MM.1S (cell line): ENCODE measurements at regions not wholly inside any gene's neighbourhood (a gene's known extent, or its start where the extent isn't known, plus 50 kb on each side); places are given as distances from the start of the nearest gene placed in this dataset.

Experiments used
- DNase-seq: peaks from one replicate; pipeline ENCODE4 v3.0.0-alpha.2; 2015
- H2AFZ ChIP-seq: fragments of 300-600 bp; sonication (generic); 2 replicates; pipeline ENCODE4 v1.6.0; 2016; ENCODE audit warnings: antibody characterized with exemption, low read length
- H3F3A ChIP-seq: fragments of 300-600 bp; sonication (generic); 2 replicates; pipeline ENCODE4 v1.6.1; 2016; ENCODE audit warnings: mild to moderate bottlenecking, antibody characterized with exemption, low read length, moderate library complexity, mixed read lengths; ENCODE audit not compliant: insufficient read depth
- H3K27ac ChIP-seq: fragments of 300-600 bp; sonication (generic); 2 replicates; pipeline ENCODE4 v1.5.1; 2016; ENCODE audit warnings: mild to moderate bottlenecking, low read length
- H3K27me3 ChIP-seq: fragments of 300-600 bp; sonication (generic); replicated peaks from 2 replicates; pipeline ENCODE4 v1.6.0; 2016; ENCODE audit warnings: low read length; ENCODE audit not compliant: insufficient read depth
- H3K36me3 ChIP-seq: fragments of 300-600 bp; sonication (generic); replicated peaks from 2 replicates; pipeline ENCODE4 v1.6.1; 2016; ENCODE audit warnings: mild to moderate bottlenecking, low read length, mixed read lengths; ENCODE audit not compliant: insufficient read depth
- H3K4me1 ChIP-seq: fragments of 300-600 bp; sonication (generic); 2 replicates; pipeline ENCODE4 v1.6.1; 2016; ENCODE audit warnings: low read length, mixed read lengths
- H3K4me2 ChIP-seq: fragments of 300-600 bp; sonication (generic); 2 replicates; pipeline ENCODE4 v1.6.0; 2016; ENCODE audit warnings: low read depth, low read length
- H3K4me3 ChIP-seq: fragments of 300-600 bp; sonication (generic); 2 replicates; pipeline ENCODE4 v1.5.1; 2016; ENCODE audit warnings: low read length, mixed read lengths
- H3K79me2 ChIP-seq: fragments of 300-600 bp; sonication (generic); 2 replicates; pipeline ENCODE4 v1.6.1; 2016; ENCODE audit warnings: mixed run types, low read length, mixed read lengths
- H3K9ac ChIP-seq: fragments of 300-600 bp; sonication (generic); 2 replicates; pipeline ENCODE4 v1.6.1; 2016; ENCODE audit warnings: low read length, mixed read lengths
- H3K9me2 ChIP-seq: fragments of 300-600 bp; sonication (generic); replicated peaks from 2 replicates; pipeline ENCODE4 v1.6.1; 2016; ENCODE audit warnings: mild to moderate bottlenecking, low read length, mixed read lengths; ENCODE audit not compliant: insufficient read depth
- H3K9me3 ChIP-seq: fragments of 300-600 bp; sonication (generic); replicated peaks from 2 replicates; pipeline ENCODE4 v1.6.1; 2016; ENCODE audit warnings: mild to moderate bottlenecking, low read length, mixed read lengths; ENCODE audit not compliant: insufficient read depth
- H4K20me1 ChIP-seq: fragments of 300-600 bp; sonication (generic); 2 replicates; pipeline ENCODE4 v1.6.1; 2016; ENCODE audit warnings: mild to moderate bottlenecking, low read length, moderate library complexity, mixed read lengths; ENCODE audit not compliant: insufficient read depth
- CTCF ChIP-seq: fragments of 300-600 bp; sonication (generic); IDR thresholded peaks from 2 replicates; pipeline ENCODE4 v1.5.1; 2016; ENCODE audit warnings: antibody characterized with exemption, low read length, mixed read lengths
- EZH2 ChIP-seq: fragments of 300-600 bp; sonication (generic); optimal IDR thresholded peaks from 2 replicates; pipeline ENCODE3; 2017; ENCODE audit warnings: low read depth, mild to moderate bottlenecking, antibody characterized with exemption, low read length, mixed read lengths
- EZH2phosphoT487 ChIP-seq: fragments of 300-600 bp; sonication (generic); IDR thresholded peaks from 2 replicates; pipeline ENCODE4 v1.6.1; 2018; ENCODE audit warnings: antibody characterized with exemption, low read length

- H2AFZ ChIP-seq, result no peak overlapping the region
These were observed 334.5 kb upstream of the SEL1L start for GRCh38 chr14:81868172-81868571.

GRCh38 chr14:81871706-81872105 is 338.1 kb upstream of the SEL1L start:
- H3F3A ChIP-seq, result no peaks in the 10 kb centered on the region
- H4K20me1 ChIP-seq, result no peaks in the 10 kb centered on the region
- H3K4me1 ChIP-seq, result no peaks in the 10 kb centered on the region
- no peak overlapping the region for H3K4me3 ChIP-seq
- DNase-seq, result no peak
- no peak overlapping the region for H3K4me2 ChIP-seq
- H3K9me2 ChIP-seq, result no peaks in the 10 kb centered on the region
- H3K36me3 ChIP-seq, result no peaks in the 10 kb centered on the region
- no peaks in the 10 kb centered on the region for H3K9me3 ChIP-seq
- no peak overlapping the region for H2AFZ ChIP-seq
- H3K27me3 ChIP-seq, result no peaks in the 10 kb centered on the region
- no peak overlapping the region for H3K27ac ChIP-seq
- H3K9ac ChIP-seq, result no peak overlapping the region
- TF ChIP-seq CTCF (no peak), EZH2phosphoT487 (no peak), EZH2 (no peak)
- no peaks in the 10 kb centered on the region for H3K79me2 ChIP-seq

More at GRCh38 chr14:81868172-81868571, 334.5 kb upstream of the SEL1L start:
- Histone ChIP-seq H3K9me2 (no peaks in the 10 kb centered on the region), H3K4me3 (no peak overlapping the region), H3F3A (no peaks in the 10 kb centered on the region), H3K9ac (no peak overlapping the region), H3K9me3 (no peaks in the 10 kb centered on the region), H3K36me3 (no peaks in the 10 kb centered on the region), H3K27me3 (no peaks in the 10 kb centered on the region), H3K4me2 (no peak overlapping the region), H3K79me2 (no peaks in the 10 kb centered on the region), H3K27ac (no peak overlapping the region), H4K20me1 (no peaks in the 10 kb centered on the region), H3K4me1 (no peaks in the 10 kb centered on the region)
- TF ChIP-seq EZH2phosphoT487 (no peak), EZH2 (no peak), CTCF (no peak)
- DNase-seq, result no peak

GRCh38 chr14:81884382-81884781 is 350.7 kb upstream of the SEL1L start:
- Histone ChIP-seq H2AFZ (no peak overlapping the region), H3K4me2 (no peak overlapping the region), H3K27ac (no peak overlapping the region), H3K9me2 (no peaks in the 10 kb centered on the region), H3K9me3 (no peaks in the 10 kb centered on the region), H3K4me1 (no peaks in the 10 kb centered on the region), H3K27me3 (no peaks in the 10 kb centered on the region), H3K79me2 (no peaks in the 10 kb centered on the region), H3K4me3 (no peak overlapping the region), H3K9ac (no peak overlapping the region), H3F3A (no peaks in the 10 kb centered on the region), H3K36me3 (no peaks in the 10 kb centered on the region), H4K20me1 (no peaks in the 10 kb centered on the region)
- TF ChIP-seq EZH2 (no peak), EZH2phosphoT487 (no peak), CTCF (no peak)
- no peak for DNase-seq
